WTC11 (cell line): ENCODE measurements at regions not wholly inside any gene's neighbourhood (a gene's known extent, or its start where the extent isn't known, plus 50 kb on each side); places are given as distances from the start of the nearest gene placed in this dataset.

Source experiments
- ESRRA ChIP-seq: sonication (generic); formaldehyde crosslinking; IDR thresholded peaks from 2 replicates; pipeline ENCODE4 v1.8.1; 2022; ENCODE audit warnings: mild to moderate bottlenecking, missing genetic modification reagents, borderline replicate concordance
- JUN ChIP-seq: sonication (generic); formaldehyde crosslinking; IDR thresholded peaks from 2 replicates; pipeline ENCODE4 v1.8.0; 2023; ENCODE audit warnings: mild to moderate bottlenecking, missing genetic modification reagents

GRCh38 chr11:130642994-130643393 lies 194.5 kb downstream of the ADAMTS15 start:
- TF ChIP-seq JUN (CRISPR knock-in tag) (no peak), ESRRA (CRISPR knock-in tag) (no peak)
